Stomach (tissue), 4 donors: ENCODE measurements at regions not wholly inside any gene's neighbourhood (a gene's known extent, or its start where the extent isn't known, plus 50 kb on each side); places are given as distances from the start of the nearest gene placed in this dataset.
"Not testable (repeated sequence)": the region's sequence is repeated elsewhere in the genome, so short reads cannot be mapped to it uniquely, and the experiment has no call there.

Source experiments
- EP300 ChIP-seq: sonication (generic); formaldehyde crosslinking; IDR thresholded peaks from one replicate; pipeline ENCODE4 v1.6.1; 2017; ENCODE audit warnings: antibody characterized with exemption
- TF ChIP-seq, protein P1 (sequence below), 7 experiments: fragments of 450-650 bp in 4 of 7; fragments of 200-600 bp in 3 of 7; sonication (generic) in 3 of 7; IDR thresholded peaks; one replicate each; pipeline ENCODE4 v1.5.1; 2016 to 2019; ENCODE audit warnings: antibody characterized with exemption in 7 of 7, control low read depth in 2 of 7, mild to moderate bottlenecking in 1 of 7

DNA sequence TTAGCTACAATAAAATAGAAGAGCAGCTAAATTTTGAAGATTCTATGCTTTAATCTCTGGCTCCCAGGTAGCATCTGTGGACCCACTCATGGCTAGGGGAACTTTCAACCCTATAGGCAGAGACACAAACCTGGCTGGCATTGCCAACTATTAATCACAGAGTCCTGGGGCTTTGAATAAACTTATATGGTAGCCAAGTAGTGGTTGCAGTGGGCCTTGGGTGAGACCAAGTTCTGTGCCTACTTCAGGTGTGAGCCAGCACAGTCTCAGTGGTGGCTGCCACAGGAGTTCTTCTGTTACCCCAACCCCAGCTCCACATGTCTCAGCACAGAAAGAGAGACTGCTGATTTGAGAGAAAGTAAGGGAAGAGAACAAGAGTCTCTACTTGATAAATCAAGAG is 1626.5 kb downstream of the SPATA31A7 start:
- TF ChIP-seq EP300: not testable (repeated sequence)
- TF ChIP-seq, protein P1, sequence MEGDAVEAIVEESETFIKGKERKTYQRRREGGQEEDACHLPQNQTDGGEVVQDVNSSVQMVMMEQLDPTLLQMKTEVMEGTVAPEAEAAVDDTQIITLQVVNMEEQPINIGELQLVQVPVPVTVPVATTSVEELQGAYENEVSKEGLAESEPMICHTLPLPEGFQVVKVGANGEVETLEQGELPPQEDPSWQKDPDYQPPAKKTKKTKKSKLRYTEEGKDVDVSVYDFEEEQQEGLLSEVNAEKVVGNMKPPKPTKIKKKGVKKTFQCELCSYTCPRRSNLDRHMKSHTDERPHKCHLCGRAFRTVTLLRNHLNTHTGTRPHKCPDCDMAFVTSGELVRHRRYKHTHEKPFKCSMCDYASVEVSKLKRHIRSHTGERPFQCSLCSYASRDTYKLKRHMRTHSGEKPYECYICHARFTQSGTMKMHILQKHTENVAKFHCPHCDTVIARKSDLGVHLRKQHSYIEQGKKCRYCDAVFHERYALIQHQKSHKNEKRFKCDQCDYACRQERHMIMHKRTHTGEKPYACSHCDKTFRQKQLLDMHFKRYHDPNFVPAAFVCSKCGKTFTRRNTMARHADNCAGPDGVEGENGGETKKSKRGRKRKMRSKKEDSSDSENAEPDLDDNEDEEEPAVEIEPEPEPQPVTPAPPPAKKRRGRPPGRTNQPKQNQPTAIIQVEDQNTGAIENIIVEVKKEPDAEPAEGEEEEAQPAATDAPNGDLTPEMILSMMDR (IDR thresholded peaks at IDR 0.05): not testable (repeated sequence)
